DOHH2 (cell line): ENCODE measurements at regions not wholly inside any gene's neighbourhood (a gene's known extent, or its start where the extent isn't known, plus 50 kb on each side); places are given as distances from the start of the nearest gene placed in this dataset.

ENCODE experiments used
- EZH2phosphoT487 ChIP-seq: fragments of 200-600 bp; sonication (generic); IDR thresholded peaks from 2 replicates; pipeline ENCODE4 v1.6.1; 2017; ENCODE audit warnings: borderline replicate concordance, mild to moderate bottlenecking, antibody characterized with exemption, low read length, moderate library complexity, mixed read lengths
- TF ChIP-seq, protein P1 (sequence below): fragments of 200-600 bp; sonication (generic); IDR thresholded peaks from one replicate; pipeline ENCODE4 v1.5.1; 2014; ENCODE audit warnings: antibody characterized with exemption, mild to moderate bottlenecking, low read depth, low read length; ENCODE audit not compliant: poor library complexity, severe bottlenecking

DNA sequence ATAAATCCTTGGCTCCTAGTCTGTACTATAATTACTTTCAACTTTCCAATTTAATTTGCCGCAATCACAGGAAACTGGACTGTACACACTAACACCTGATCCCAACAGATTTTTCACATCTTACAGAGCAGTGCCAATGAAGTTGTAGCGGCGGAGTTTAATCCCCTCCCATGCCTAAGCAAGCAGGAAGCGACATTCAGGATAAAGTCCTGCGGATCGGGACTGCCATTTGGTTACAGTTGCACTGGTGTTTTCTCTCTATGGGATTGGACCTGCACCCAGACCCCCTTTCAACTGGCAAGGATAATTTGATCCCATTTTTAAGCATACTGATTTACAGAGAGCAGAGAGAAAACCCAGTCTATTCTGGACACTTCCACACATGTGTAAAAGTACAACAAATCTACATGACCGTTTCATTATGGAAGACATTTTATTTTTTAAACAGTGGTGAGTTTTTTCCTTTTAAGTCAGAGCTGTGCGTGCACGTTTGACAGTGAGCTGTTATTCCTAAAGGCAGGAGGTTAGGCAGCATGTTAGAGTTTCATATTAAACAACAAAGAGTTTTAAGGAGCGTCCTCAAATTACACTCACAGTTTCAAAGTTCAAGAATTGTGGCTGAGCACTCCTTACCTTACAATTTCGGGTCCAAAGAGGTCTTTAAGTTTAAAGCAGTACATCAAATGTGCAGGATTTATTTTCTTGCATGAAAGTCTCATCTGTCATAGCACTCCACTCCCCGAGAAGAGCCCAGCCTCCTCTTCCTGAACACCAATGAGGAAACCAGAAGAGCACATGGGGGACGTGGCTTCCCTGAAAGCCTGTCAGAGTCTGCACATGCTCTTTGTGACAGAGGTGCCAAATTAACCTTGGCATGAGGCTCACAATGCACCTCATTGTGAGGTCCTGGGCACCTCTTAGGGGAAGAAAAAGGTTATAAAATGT, 141.6 kb upstream of the RFC3 start:
- TF ChIP-seq, protein P1, sequence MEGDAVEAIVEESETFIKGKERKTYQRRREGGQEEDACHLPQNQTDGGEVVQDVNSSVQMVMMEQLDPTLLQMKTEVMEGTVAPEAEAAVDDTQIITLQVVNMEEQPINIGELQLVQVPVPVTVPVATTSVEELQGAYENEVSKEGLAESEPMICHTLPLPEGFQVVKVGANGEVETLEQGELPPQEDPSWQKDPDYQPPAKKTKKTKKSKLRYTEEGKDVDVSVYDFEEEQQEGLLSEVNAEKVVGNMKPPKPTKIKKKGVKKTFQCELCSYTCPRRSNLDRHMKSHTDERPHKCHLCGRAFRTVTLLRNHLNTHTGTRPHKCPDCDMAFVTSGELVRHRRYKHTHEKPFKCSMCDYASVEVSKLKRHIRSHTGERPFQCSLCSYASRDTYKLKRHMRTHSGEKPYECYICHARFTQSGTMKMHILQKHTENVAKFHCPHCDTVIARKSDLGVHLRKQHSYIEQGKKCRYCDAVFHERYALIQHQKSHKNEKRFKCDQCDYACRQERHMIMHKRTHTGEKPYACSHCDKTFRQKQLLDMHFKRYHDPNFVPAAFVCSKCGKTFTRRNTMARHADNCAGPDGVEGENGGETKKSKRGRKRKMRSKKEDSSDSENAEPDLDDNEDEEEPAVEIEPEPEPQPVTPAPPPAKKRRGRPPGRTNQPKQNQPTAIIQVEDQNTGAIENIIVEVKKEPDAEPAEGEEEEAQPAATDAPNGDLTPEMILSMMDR: no peak
- TF ChIP-seq EZH2phosphoT487: no peak
